Common myeloid progenitor, CD34-positive (primary cell): ENCODE measurements at regions not wholly inside any gene's neighbourhood (a gene's known extent, or its start where the extent isn't known, plus 50 kb on each side); places are given as distances from the start of the nearest gene placed in this dataset.

Experiments used
- CTCF ChIA-PET: fragments of 350-600 bp; sonication (Branson Sonifier 250); formaldehyde crosslinking; loops from one replicate; lab custom pipeline; 2021; ENCODE audit warnings: antibody characterized with exemption; lab: Charles Lee
- POLR2A ChIA-PET: fragments of 350-600 bp; sonication (Branson Sonifier 250); formaldehyde crosslinking; loops from one replicate; lab custom pipeline; 2021; ENCODE audit warnings: antibody characterized with exemption; lab: Charles Lee
- DNase-seq, 3 donors: peaks; one replicate each; pipeline versions ENCODE4 v3.0.0 to v3.0.0-alpha.2; 2013
- H3K27ac ChIP-seq, 2 experiments: 1 replicate in 1 of 2; 2 replicates in 1 of 2; pipeline ENCODE4 v1.7.0; 2013; ENCODE audit warnings: inconsistent platforms in 2 of 2, low read length in 2 of 2, mild to moderate bottlenecking in 2 of 2, low read depth in 1 of 2, moderate library complexity in 1 of 2; ENCODE audit not compliant: severe bottlenecking in 2 of 2, insufficient read depth in 1 of 2, poor library complexity in 1 of 2
- H3K27me3 ChIP-seq, 5 experiments: replicated peaks in 2 of 5; 1 replicate in 3 of 5; 2 replicates in 2 of 5; pipeline versions ENCODE4 v1.6.1 to v1.7.0; 2013; ENCODE audit warnings: low read length in 4 of 5, mild to moderate bottlenecking in 2 of 5, moderate library complexity in 2 of 5, inconsistent platforms in 1 of 5; ENCODE audit not compliant: insufficient read depth in 5 of 5, control insufficient read depth in 4 of 5
- H3K36me3 ChIP-seq, 4 experiments: 1 replicate in 2 of 4; 2 replicates in 2 of 4; pipeline versions ENCODE4 v1.6.1 to v1.7.0; 2013; ENCODE audit warnings: low read length in 3 of 4, control low read depth in 1 of 4, mild to moderate bottlenecking in 1 of 4; ENCODE audit not compliant: control insufficient read depth in 4 of 4, insufficient read depth in 4 of 4
- H3K4me1 ChIP-seq, 4 experiments: 1 replicate in 3 of 4; 2 replicates in 1 of 4; pipeline versions ENCODE4 v1.6.1 to v1.7.1; 2013; ENCODE audit warnings: low read length in 3 of 4, mild to moderate bottlenecking in 3 of 4, control low read depth in 1 of 4, inconsistent platforms in 1 of 4, moderate library complexity in 1 of 4; ENCODE audit not compliant: control insufficient read depth in 4 of 4, insufficient read depth in 4 of 4; ENCODE audit errors: control extremely low read depth in 1 of 4
- H3K4me3 ChIP-seq, 7 experiments: 1 replicate in 4 of 7; 2 replicates in 3 of 7; pipeline versions ENCODE4 v1.5.1 to v1.7.0; 2013; ENCODE audit warnings: mild to moderate bottlenecking in 7 of 7, low read length in 6 of 7, moderate library complexity in 6 of 7, inconsistent platforms in 2 of 7, low read depth in 2 of 7, control low read depth in 1 of 7; ENCODE audit not compliant: insufficient read depth in 4 of 7, control insufficient read depth in 1 of 7; ENCODE audit errors: extremely low read depth in 1 of 7
- H3K9me3 ChIP-seq, 5 experiments: 1 replicate in 4 of 5; 2 replicates in 1 of 5; pipeline versions ENCODE4 v1.6.1 to v1.7.1; 2013; ENCODE audit warnings: low read length in 4 of 5, mild to moderate bottlenecking in 2 of 5, inconsistent platforms in 1 of 5, low read depth in 1 of 5, moderate library complexity in 1 of 5; ENCODE audit not compliant: control insufficient read depth in 4 of 5, insufficient read depth in 2 of 5; ENCODE audit errors: control extremely low read depth in 1 of 5
- WGBS: methylation state at CpG from one replicate; pipeline ENCODE4 v1.1.5; 2013; ENCODE audit not compliant: insufficient coverage; 5-methylcytosine and 5-hydroxymethylcytosine counted together

DNA sequence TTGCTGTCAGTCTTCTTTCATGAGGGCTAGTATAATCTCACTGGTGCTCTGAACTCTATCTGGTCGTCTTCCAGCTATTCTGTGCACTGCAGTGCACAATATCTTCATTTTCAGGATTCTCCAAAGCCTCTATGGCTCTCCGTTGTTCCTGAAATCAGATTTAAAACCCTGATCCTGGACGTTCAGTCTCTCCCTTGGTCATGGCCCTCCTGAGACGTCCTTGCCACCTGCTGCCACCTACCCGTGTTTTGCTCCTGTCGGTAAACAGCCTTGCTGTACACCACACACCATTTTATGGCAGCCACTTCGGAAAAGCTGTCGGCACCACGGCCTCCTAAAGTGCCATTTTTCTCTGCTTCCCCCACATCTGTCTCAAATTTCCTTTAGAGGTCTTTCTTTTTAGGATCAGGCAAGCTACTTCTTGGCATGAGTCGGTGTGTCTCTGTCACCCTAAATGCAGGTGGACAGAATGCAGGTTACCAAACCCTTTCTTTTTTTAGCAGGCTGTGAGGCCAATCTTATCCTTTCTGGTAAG is 170.0 kb downstream of the HRH4 start:
- no peaks in the 10 kb centered on the region for H3K9me3 ChIP-seq
- DNase-seq: no peak
- H3K27me3 ChIP-seq: no peaks in the 10 kb centered on the region
- no peak overlapping the region for H3K4me3 ChIP-seq
- peaks cover 6 to 18% (median 14%) of the 10 kb centered on the region in 4 experiments for H3K4me1 ChIP-seq
- ChIA-PET CTCF (no interaction called here), POLR2A (no interaction called here)
- 92% methylated on average over 10 of the region's 10 CpGs for WGBS
- H3K36me3 ChIP-seq: no peaks in the 10 kb centered on the region
- no peak overlapping the region for H3K27ac ChIP-seq

DNA sequence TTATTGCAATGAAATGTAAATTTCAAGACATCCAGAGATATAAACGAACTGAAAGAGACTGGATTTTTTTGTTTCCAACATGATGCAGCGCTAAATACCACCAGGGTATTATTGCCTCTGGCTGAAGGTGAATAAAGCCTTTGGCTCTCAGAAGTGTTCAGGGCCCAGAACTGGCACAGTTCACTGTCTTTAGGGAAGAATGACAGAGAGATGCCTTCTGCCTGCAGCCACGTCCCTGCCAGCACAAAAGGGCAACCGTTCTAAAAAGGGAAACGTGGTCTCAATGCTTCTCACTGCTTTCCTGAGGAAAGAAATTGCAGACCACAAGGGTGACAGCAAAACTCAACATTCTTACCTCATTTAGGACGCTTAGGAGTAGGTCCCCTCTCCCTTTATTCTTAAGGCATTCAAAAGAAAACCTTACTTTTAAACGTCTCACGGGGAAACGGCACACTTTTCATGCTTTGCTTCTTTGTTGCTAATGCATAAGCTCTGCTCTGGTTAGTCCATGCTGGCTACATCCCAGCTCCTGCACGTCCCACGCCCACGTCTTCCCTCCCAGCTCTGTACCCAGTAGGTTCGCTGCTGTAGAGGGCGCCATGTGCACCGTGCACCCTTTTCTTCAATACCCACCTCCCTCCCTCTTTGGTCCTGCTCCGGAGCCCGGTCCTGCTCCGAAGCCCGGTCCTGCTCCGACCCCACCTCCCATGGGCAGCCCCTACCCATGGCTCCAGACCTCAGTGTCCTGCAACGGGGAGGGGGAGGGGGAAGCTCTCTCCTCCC is 171.0 kb downstream of the HRH4 start:
- POLR2A ChIA-PET: no interaction called here
- peak in 2 of 3 donors; percentile 40 for DNase-seq

DNA sequence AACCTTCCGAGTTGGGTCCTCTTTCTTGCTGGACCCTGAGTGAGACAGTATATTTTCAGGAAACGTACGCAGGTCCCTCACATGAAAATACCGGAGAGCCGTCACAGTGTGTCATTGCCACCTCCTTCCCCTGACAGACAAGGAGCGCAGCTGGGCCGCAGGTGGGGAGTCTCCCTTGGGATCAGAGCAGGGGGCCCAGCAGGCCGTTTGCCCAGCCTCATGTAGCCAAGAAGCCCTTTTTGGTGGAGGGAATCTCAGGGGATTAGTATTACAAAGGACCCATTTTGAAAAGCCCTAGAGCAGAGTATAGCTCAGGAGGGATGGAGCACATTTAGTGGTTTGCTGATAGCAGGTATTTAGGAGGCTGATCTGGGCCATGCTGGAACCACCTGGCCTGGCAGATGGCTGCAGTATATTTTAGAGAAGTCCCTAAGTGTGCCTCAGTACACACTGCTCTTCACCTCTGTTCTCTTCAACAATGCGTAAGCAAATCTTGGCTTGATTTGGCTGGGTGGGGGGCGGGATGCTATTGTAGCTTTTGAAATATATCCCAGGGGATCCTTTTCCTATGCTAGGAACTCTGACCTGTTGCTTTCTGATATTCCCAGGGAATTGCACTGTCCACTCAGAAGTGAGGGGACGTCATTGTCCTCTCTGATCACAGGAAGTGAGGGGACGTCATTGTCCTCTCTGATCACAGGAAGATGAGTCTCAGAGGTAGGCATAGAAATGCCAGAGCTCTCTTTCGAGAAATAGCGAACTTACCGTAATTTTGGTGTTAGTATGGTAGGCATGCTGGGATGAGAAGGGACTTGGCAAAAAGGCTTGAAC is 171.9 kb downstream of the HRH4 start:
- Histone ChIP-seq H3K9me3 (no peaks in the 10 kb centered on the region), H3K4me3 (peak overlapping the region in 1 of 7 experiments; percentile 39), H3K27ac (no peak overlapping the region), H3K27me3 (no peaks in the 10 kb centered on the region), H3K36me3 (no peaks in the 10 kb centered on the region), H3K4me1 (peaks cover 6 to 18% (median 14%) of the 10 kb centered on the region in 4 experiments)
- WGBS: 97% methylated on average over 12 of the region's 15 CpGs
- peak in 1 of 3 donors; percentile 4 for DNase-seq
- CTCF ChIA-PET: interaction anchor here (1.0 to 1.3 kb wide), 3 partner anchors 13 to 96 kb away, joined by 3 read pairs; no protein-coding TSS in a partner anchor
- POLR2A ChIA-PET: no interaction called here

More for the DNA sequence above, 171.0 kb downstream of the HRH4 start:
- peaks cover 6 to 18% (median 14%) of the 10 kb centered on the region in 4 experiments for H3K4me1 ChIP-seq
- CTCF ChIA-PET: interaction anchor here (1.0 to 1.3 kb wide), 3 partner anchors 14 to 97 kb away, joined by 3 read pairs; no protein-coding TSS in a partner anchor
- no peaks in the 10 kb centered on the region for H3K36me3 ChIP-seq
- H3K27ac ChIP-seq: no peak overlapping the region
- no peaks in the 10 kb centered on the region for H3K9me3 ChIP-seq
- peak overlapping the region in 5 of 7 experiments; percentile 21 to 65 (median 39) for H3K4me3 ChIP-seq
- WGBS: 15% methylated on average over 14 of the region's 21 CpGs
- H3K27me3 ChIP-seq: no peaks in the 10 kb centered on the region

- Histone ChIP-seq H3K4me1 (peaks cover 6 to 18% (median 13%) of the 10 kb centered on the region in 4 experiments), H3K27me3 (no peaks in the 10 kb centered on the region), H3K4me3 (no peak overlapping the region), H3K36me3 (no peaks in the 10 kb centered on the region), H3K27ac (no peak overlapping the region), H3K9me3 (no peaks in the 10 kb centered on the region)
- ChIA-PET POLR2A (no interaction called here), CTCF (interaction anchor here (1.3 kb wide), 1 partner anchor 55 kb away, joined by 3 read pairs; no protein-coding TSS in a partner anchor)
- no peak for DNase-seq
- WGBS: 94% methylated on average over 3 of the region's 3 CpGs
These were observed 172.7 kb downstream of the HRH4 start for GRCh38 chr18:24633121-24633520.

DNA sequence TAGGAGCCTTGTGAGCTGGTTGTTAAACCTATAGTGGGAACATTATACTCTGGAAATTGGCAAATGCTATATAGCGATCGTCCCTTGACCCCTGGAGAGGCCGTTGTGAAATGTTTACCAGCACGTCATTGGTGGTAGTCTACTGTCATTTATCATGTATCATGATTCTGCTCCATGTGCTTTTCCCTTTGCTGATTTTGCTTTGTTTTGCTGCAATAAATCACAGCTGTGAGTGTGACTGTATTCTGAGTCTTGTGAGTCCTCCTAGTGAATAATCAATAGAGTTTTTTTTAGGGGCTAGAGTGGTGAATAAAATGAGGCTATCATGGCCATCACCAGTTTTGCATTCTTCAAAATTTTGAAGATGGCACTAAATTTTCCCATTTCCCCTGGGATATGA is 189.1 kb downstream of the HRH4 start:
- Histone ChIP-seq H3K27me3 (no peaks in the 10 kb centered on the region), H3K36me3 (no peaks in the 10 kb centered on the region), H3K27ac (no peak overlapping the region), H3K9me3 (peaks cover 0 to 8% (median 0%) of the 10 kb centered on the region in 5 experiments), H3K4me3 (no peak overlapping the region), H3K4me1 (no peaks in the 10 kb centered on the region)
- WGBS: 100% methylated on average over 4 of the region's 4 CpGs
- ChIA-PET CTCF (no interaction called here), POLR2A (no interaction called here)
- DNase-seq: no peak

DNA sequence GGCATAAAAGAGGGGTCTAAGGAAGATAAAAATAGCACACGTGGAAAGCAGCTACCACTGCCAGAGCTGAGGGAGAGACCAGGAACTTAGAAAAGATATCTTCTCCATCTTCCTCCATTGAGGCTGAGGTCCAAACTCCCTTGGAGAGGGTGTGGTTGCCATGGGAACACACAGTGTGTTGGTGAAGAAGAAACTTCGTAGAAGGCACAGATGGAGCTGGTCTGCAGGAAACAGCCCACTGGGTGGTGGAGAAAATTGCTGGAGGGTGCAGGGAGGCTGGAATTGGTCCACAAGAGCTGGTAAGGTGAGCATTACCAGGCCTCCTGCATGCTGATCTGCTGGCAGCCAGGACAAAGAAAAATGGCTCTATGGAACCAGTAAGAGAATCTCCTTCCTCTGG is 191.0 kb downstream of the HRH4 start:
- ChIA-PET CTCF (no interaction called here), POLR2A (no interaction called here)
- Histone ChIP-seq H3K9me3 (peaks cover 0 to 8% (median 0%) of the 10 kb centered on the region in 5 experiments), H3K4me3 (no peak overlapping the region), H3K36me3 (no peaks in the 10 kb centered on the region), H3K27ac (no peak overlapping the region), H3K4me1 (peaks cover 0 to 1% (median 0%) of the 10 kb centered on the region in 4 experiments), H3K27me3 (no peaks in the 10 kb centered on the region)
- no peak for DNase-seq
- WGBS: 80% methylated on average over 2 of the region's 2 CpGs
